ENCODE measurements at regions not wholly inside any gene's neighbourhood (a gene's known extent, or its start where the extent isn't known, plus 50 kb on each side); places are given as distances from the start of the nearest gene placed in this dataset.

GRCh38 chr7:12984117-12984516 lies 296.7 kb downstream of the ARL4A start:
- BruUV-seq (replicated peaks): no TSS peak
- RAD21 ChIA-PET (ENCODE audit: low non-redundant PET in 1 of 2, low total read pairs in 2 of 2, uncharacterized antibody in 2 of 2, unreplicated experiment in 2 of 2): no interaction called here
- TF ChIP-seq ZFX (IDR thresholded peaks at IDR 0.05) (no peak), EZH2 (IDR thresholded peaks at IDR 0.05) (no peak), SIN3A (IDR thresholded peaks at IDR 0.05; ENCODE audit: low read depth) (no peak), CEBPB (IDR thresholded peaks at IDR 0.05; ENCODE audit: low read depth) (no peak), MAX (IDR thresholded peaks at IDR 0.05) (no peak), POLR2A (IDR thresholded peaks at IDR 0.05; ENCODE audit: borderline replicate concordance, extremely low read depth, insufficient read depth, insufficient read length) (no peak), SRF (IDR thresholded peaks at IDR 0.05; ENCODE audit: low read depth) (no peak), ZNF274 (IDR thresholded peaks at IDR 0.05; ENCODE audit: low read depth, low read length) (no peak), EGR1 (IDR thresholded peaks at IDR 0.05; ENCODE audit: low read depth) (no peak), CBX3 (IDR thresholded peaks at IDR 0.05; ENCODE audit: low read depth) (no peak)

DNA sequence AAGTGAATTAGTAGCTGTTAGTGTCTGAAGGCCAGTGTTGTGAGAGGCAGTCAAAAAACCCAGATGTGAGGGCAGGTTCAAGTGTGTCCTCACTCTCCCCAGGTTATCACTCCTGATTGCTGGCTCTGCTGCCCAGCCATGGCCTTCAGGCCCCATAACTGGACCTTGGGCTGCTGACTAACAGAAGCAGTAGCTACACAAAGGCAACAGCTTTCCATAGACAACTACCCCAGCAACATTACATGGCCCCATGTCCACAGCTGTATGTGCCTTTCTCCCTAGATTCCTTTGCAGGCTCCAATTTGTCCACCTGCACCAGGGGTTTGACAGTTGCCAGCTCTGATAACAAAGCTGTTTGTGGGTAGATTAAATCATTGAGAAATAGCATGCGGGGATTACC lies 297.8 kb downstream of the ARL4A start:
- ATAC-seq (no peak), DNase-seq (ENCODE audit: low read depth, low spot score) (no peak)
- Histone ChIP-seq H3K27ac (ENCODE audit: low read depth, low read length) (no peak overlapping the region), H3K4me2 (ENCODE audit: low read length) (no peak overlapping the region), H3K36me3 (ENCODE audit: control insufficient read depth in 1 of 2, insufficient read depth in 2 of 2, low read length in 2 of 2) (no peaks in the 10 kb centered on the region), H3K9ac (ENCODE audit: low read length) (no peak overlapping the region), H3K9me2 (ENCODE audit: insufficient read depth) (no peaks in the 10 kb centered on the region), H3K27me3 (ENCODE audit: insufficient read depth, low read length) (no peaks in the 10 kb centered on the region), H3K4me3 (replicated peaks in 1 of 2; ENCODE audit: low read depth in 1 of 2, low read length in 2 of 2) (no peak overlapping the region), H3K4me1 (ENCODE audit: control insufficient read depth in 1 of 2, insufficient read depth in 2 of 2, low read length in 2 of 2) (no peaks in the 10 kb centered on the region), H3K79me2 (ENCODE audit: insufficient read depth, low read length) (no peaks in the 10 kb centered on the region), H4K20me1 (ENCODE audit: insufficient read depth) (no peaks in the 10 kb centered on the region), H2AFZ (ENCODE audit: low read depth, low read length, poor library complexity, severe bottlenecking) (no peak overlapping the region), H3K9me3 (ENCODE audit: control insufficient read depth in 1 of 2, insufficient read depth in 1 of 2, low read depth in 1 of 2, low read length in 2 of 2) (no peaks in the 10 kb centered on the region)
- POLR2A ChIA-PET: no interaction called here
- intact Hi-C loops (cut with micrococcal nuclease): no loop called here
- TF ChIP-seq YY1 (IDR thresholded peaks at IDR 0.05; ENCODE audit: extremely low read depth, insufficient replicate concordance, low read depth, low read length): no peak
- RAD21 ChIA-PET (ENCODE audit: low non-redundant PET in 1 of 2, low total read pairs in 2 of 2, uncharacterized antibody in 2 of 2, unreplicated experiment in 2 of 2): no interaction called here
- CTCF ChIA-PET: no interaction called here
- BruUV-seq (replicated peaks): no TSS peak

More at GRCh38 chr7:12984117-12984516, 296.7 kb downstream of the ARL4A start:
- H3K79me2 ChIP-seq (ENCODE audit: insufficient read depth, low read length): no peaks in the 10 kb centered on the region
- no peak overlapping the region for H3K4me3 ChIP-seq (replicated peaks in 1 of 2; ENCODE audit: low read depth in 1 of 2, low read length in 2 of 2)
- no peak for DNase-seq (ENCODE audit: low read depth, low spot score)
- no peaks in the 10 kb centered on the region for H3K9me2 ChIP-seq (ENCODE audit: insufficient read depth)
- H2AFZ ChIP-seq (ENCODE audit: low read depth, low read length, poor library complexity, severe bottlenecking): no peak overlapping the region
- no peaks in the 10 kb centered on the region for H3K9me3 ChIP-seq (ENCODE audit: control insufficient read depth in 1 of 2, insufficient read depth in 1 of 2, low read depth in 1 of 2, low read length in 2 of 2)
- no peak for ATAC-seq
- no peak overlapping the region for H3K9ac ChIP-seq (ENCODE audit: low read length)
- no peaks in the 10 kb centered on the region for H3K36me3 ChIP-seq (ENCODE audit: control insufficient read depth in 1 of 2, insufficient read depth in 2 of 2, low read length in 2 of 2)
- intact Hi-C loops (cut with micrococcal nuclease): no loop called here
- no peaks in the 10 kb centered on the region for H4K20me1 ChIP-seq (ENCODE audit: insufficient read depth)
- H3K4me2 ChIP-seq (ENCODE audit: low read length): no peak overlapping the region
- POLR2A ChIA-PET: no interaction called here
- no peaks in the 10 kb centered on the region for H3K4me1 ChIP-seq (ENCODE audit: control insufficient read depth in 1 of 2, insufficient read depth in 2 of 2, low read length in 2 of 2)
- H3K27me3 ChIP-seq (ENCODE audit: insufficient read depth, low read length): no peaks in the 10 kb centered on the region
- H3K27ac ChIP-seq (ENCODE audit: low read depth, low read length): no peak overlapping the region
- CTCF ChIA-PET: no interaction called here

Measured in HCT116 (cell line).